ENCODE measurements at regions not wholly inside any gene's neighbourhood (a gene's known extent, or its start where the extent isn't known, plus 50 kb on each side); places are given as distances from the start of the nearest gene placed in this dataset.

- no peak for TF ChIP-seq CTCF (IDR thresholded peaks at IDR 0.05; ENCODE audit: low read depth, low read length)
- no peak overlapping the region for H3K4me3 ChIP-seq (ENCODE audit: low read depth, low read length)
Observed at GRCh38 chr6:143621876-143622605, 55.7 kb upstream of the PHACTR2 start.

GRCh38 chr6:143621159-143621873 is 56.4 kb upstream of the PHACTR2 start:
- no peak overlapping the region for H3K4me3 ChIP-seq (ENCODE audit: low read depth, low read length)
- TF ChIP-seq CTCF (IDR thresholded peaks at IDR 0.05; ENCODE audit: low read depth, low read length), result no peak

GRCh38 chr6:143620447-143620846 is 57.3 kb upstream of the PHACTR2 start:
- no peak for TF ChIP-seq CTCF (IDR thresholded peaks at IDR 0.05; ENCODE audit: low read depth, low read length)
- no peak overlapping the region for H3K4me3 ChIP-seq (ENCODE audit: low read depth, low read length)

GRCh38 chr6:143619824-143620401 is 57.9 kb upstream of the PHACTR2 start:
- H3K4me3 ChIP-seq (ENCODE audit: low read depth, low read length), result no peak overlapping the region
- no peak for TF ChIP-seq CTCF (IDR thresholded peaks at IDR 0.05; ENCODE audit: low read depth, low read length)

- no peak for TF ChIP-seq CTCF (IDR thresholded peaks at IDR 0.05; ENCODE audit: low read depth, low read length)
- no peak overlapping the region for H3K4me3 ChIP-seq (ENCODE audit: low read depth, low read length)
Observed at GRCh38 chr6:143616741-143617140, 61.0 kb upstream of the PHACTR2 start.

GRCh38 chr6:143615785-143616184 is 62.0 kb upstream of the PHACTR2 start:
- no peak overlapping the region for H3K4me3 ChIP-seq (ENCODE audit: low read depth, low read length)
- no peak for TF ChIP-seq CTCF (IDR thresholded peaks at IDR 0.05; ENCODE audit: low read depth, low read length)

- no peak for TF ChIP-seq CTCF (IDR thresholded peaks at IDR 0.05; ENCODE audit: low read depth, low read length)
- no peak overlapping the region for H3K4me3 ChIP-seq (ENCODE audit: low read depth, low read length)
Observed at GRCh38 chr6:143614235-143614634, 63.5 kb upstream of the PHACTR2 start.

Measured in WI38 (cell line).